ENCODE measurements at regions not wholly inside any gene's neighbourhood (a gene's known extent, or its start where the extent isn't known, plus 50 kb on each side); places are given as distances from the start of the nearest gene placed in this dataset.
"Not testable (repeated sequence)": the region's sequence is repeated elsewhere in the genome, so short reads cannot be mapped to it uniquely, and the experiment has no call there.

DNA sequence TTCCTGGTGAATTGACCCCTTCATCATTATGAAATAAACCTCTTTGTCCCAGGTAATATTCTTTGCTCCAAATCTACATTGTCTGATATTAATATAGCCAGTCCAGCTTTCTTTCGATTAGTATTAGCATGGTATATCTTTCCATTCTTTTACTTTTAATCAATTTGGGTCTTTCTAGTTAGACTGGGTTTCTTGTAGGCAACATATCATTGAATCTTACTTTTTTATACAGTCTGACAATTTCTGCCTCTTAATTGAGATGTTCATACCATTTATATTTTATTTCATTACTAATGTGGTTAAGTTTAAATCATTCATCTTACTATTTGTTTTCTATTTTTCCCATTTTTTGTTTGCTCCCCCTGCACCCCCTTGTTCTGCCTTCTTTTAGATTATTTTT, 61.7 kb upstream of the LIFR start:
- 76 to 83% methylated on average over 1 of the region's 1 CpG for WGBS, 2 experiments (ENCODE audit: low coverage in 1 of 2, low lambda C conversion rate in 2 of 2, missing lambda C conversion rate in 2 of 2)

DNA sequence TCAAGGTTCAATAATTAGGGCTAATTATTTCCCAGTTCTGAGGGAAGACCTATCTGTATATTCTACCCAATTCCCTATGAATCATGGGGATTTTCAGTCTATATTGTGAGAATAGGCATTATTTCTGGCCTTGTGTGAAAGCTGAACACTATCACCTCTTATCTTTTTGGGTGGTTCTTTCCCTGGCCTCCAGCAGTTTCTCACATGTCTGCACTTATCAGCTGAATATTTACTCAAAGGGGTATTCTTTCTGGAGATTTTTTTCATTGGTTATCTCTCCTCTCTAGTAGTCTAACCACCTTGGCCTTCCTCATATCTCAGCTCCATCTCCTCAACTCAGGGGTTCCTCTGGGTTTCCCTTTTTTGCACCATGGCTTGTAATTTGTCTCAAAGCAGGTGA, 64.9 kb upstream of the LIFR start:
- 0 out of 2 replicates have a peak, but pooled peaks cover 4% of the 10 kb centered on the region for H3F3A ChIP-seq (ENCODE audit: insufficient read depth)
- TF ChIP-seq EZH2phosphoT487 (IDR thresholded peaks at IDR 0.05; ENCODE audit: insufficient read depth, low read depth), result no peak
- no peak for TF ChIP-seq EZH2 (IDR thresholded peaks at IDR 0.05; ENCODE audit: insufficient read depth, poor library complexity, severe bottlenecking)
- H3K9ac ChIP-seq, result no peak overlapping the region
- H3K4me2 ChIP-seq (ENCODE audit: unreplicated experiment), result no peak overlapping the region
- H3K36me3 ChIP-seq (ENCODE audit: low read depth), result no peaks in the 10 kb centered on the region
- no peak overlapping the region for H2AFZ ChIP-seq
- in situ Hi-C loops (cut with MboI), result no loop called here
- H3K4me1 ChIP-seq (ENCODE audit: insufficient read depth), result peaks cover 2% of the 10 kb centered on the region; the same call in 1 of the 2 replicates
- H3K27ac ChIP-seq, result no peak overlapping the region
- H3K27me3 ChIP-seq (replicated peaks; ENCODE audit: insufficient read depth), result no peaks in the 10 kb centered on the region
- no peaks in the 10 kb centered on the region for H3K79me2 ChIP-seq (ENCODE audit: insufficient read depth)
- no peak for DNase-seq
- H3K9me3 ChIP-seq (ENCODE audit: low read depth), result no peaks in the 10 kb centered on the region
- H4K20me1 ChIP-seq (ENCODE audit: insufficient read depth), result no peaks in the 10 kb centered on the region
- H3K9me2 ChIP-seq (ENCODE audit: insufficient read depth), result no peaks in the 10 kb centered on the region
- no peak overlapping the region for H3K4me3 ChIP-seq

More for the DNA sequence above, 61.7 kb upstream of the LIFR start:
- H3K36me3 ChIP-seq (ENCODE audit: low read depth), result no peaks in the 10 kb centered on the region
- no peak overlapping the region for H3K4me3 ChIP-seq
- no peak overlapping the region for H3K27ac ChIP-seq
- H4K20me1 ChIP-seq (ENCODE audit: insufficient read depth), result no peaks in the 10 kb centered on the region
- no peaks in the 10 kb centered on the region for H3K9me2 ChIP-seq (ENCODE audit: insufficient read depth)
- 0 out of 2 replicates have a peak, but pooled peaks cover 4% of the 10 kb centered on the region for H3K27me3 ChIP-seq (replicated peaks; ENCODE audit: insufficient read depth)
- in situ Hi-C loops (cut with MboI), result no loop called here
- no peaks in the 10 kb centered on the region for H3K79me2 ChIP-seq (ENCODE audit: insufficient read depth)
- H2AFZ ChIP-seq, result no peak overlapping the region
- no peaks in the 10 kb centered on the region for H3K9me3 ChIP-seq (ENCODE audit: low read depth)
- no peak for TF ChIP-seq EZH2 (IDR thresholded peaks at IDR 0.05; ENCODE audit: insufficient read depth, poor library complexity, severe bottlenecking)
- no peak for DNase-seq
- H3F3A ChIP-seq (ENCODE audit: insufficient read depth), result 0 out of 2 replicates have a peak, but pooled peaks cover 4% of the 10 kb centered on the region
- H3K9ac ChIP-seq, result no peak overlapping the region
- H3K4me2 ChIP-seq (ENCODE audit: unreplicated experiment), result no peak overlapping the region
- H3K4me1 ChIP-seq (ENCODE audit: insufficient read depth), result peaks cover 9% of the 10 kb centered on the region; the same call in 1 of the 2 replicates

DNA sequence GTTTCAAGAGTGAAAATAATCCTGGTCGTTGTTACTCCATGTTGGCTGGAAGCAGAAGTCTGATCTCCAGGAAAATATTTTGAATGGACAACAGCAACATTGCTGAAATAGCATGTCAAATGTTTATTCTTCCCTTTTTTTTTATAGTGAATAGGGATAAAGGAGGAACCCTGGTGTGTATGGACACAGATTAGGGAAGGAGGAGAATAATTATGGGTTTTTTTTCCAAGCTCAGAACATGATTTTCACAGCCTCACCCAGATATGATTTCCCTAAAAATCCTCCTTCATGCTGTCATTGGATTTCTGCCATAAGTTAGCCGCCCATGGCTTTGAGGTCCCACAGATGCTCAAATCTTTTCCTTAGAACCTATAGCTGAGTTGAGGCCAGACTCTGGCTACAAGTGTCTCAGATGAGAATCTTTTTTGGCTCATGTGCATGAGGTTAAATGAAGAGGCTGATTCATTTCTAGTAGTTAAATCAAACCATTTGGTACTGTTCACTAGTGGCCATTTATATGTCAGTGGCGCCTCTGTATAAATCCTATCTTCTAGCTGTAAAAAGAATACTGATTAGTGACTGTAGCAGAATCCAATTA, 65.5 kb upstream of the LIFR start:
- H3K79me2 ChIP-seq (ENCODE audit: insufficient read depth), result no peaks in the 10 kb centered on the region
- H4K20me1 ChIP-seq (ENCODE audit: insufficient read depth), result no peaks in the 10 kb centered on the region
- no peak overlapping the region for H2AFZ ChIP-seq
- no peaks in the 10 kb centered on the region for H3K9me2 ChIP-seq (ENCODE audit: insufficient read depth)
- TF ChIP-seq EZH2phosphoT487 (IDR thresholded peaks at IDR 0.05; ENCODE audit: insufficient read depth, low read depth) (no peak), EZH2 (IDR thresholded peaks at IDR 0.05; ENCODE audit: insufficient read depth, poor library complexity, severe bottlenecking) (no peak)
- no peak overlapping the region for H3K9ac ChIP-seq
- 71 to 75% methylated on average over 3 of the region's 3 CpGs for WGBS, 2 experiments (ENCODE audit: low coverage in 1 of 2, low lambda C conversion rate in 2 of 2, missing lambda C conversion rate in 2 of 2)
- no peak overlapping the region for H3K4me3 ChIP-seq
- H3K4me1 ChIP-seq (ENCODE audit: insufficient read depth), result no peaks in the 10 kb centered on the region
- H3K27me3 ChIP-seq (replicated peaks; ENCODE audit: insufficient read depth), result no peaks in the 10 kb centered on the region
- no peak overlapping the region for H3K27ac ChIP-seq
- no peaks in the 10 kb centered on the region for H3K9me3 ChIP-seq (ENCODE audit: low read depth)
- in situ Hi-C loops (cut with MboI), result no loop called here
- no peak overlapping the region for H3K4me2 ChIP-seq (ENCODE audit: unreplicated experiment)
- H3F3A ChIP-seq (ENCODE audit: insufficient read depth), result 0 out of 2 replicates have a peak, but pooled peaks cover 3% of the 10 kb centered on the region
- no peaks in the 10 kb centered on the region for H3K36me3 ChIP-seq (ENCODE audit: low read depth)
- no peak for DNase-seq

DNA sequence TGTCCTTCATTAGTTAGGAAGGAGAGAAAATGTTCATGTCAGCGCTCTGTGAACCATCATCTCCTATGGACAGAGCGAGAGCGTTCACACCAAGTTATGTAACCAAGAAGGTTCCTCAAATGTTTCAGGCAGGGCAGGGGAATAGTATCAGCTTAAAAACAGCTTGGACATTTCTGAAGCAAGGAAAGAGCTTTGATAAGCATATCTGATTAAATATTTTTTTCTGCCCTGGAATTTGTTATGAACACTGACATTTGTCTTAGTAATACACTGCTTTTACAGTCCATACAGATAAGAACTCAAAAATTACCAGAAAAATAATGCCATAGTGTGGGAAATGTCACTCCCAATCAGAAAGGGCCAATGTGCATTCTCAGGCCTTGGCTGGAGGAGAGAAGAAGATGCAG, 66.3 kb upstream of the LIFR start:
- no peak overlapping the region for H3K4me3 ChIP-seq
- no peak for DNase-seq

DNA sequence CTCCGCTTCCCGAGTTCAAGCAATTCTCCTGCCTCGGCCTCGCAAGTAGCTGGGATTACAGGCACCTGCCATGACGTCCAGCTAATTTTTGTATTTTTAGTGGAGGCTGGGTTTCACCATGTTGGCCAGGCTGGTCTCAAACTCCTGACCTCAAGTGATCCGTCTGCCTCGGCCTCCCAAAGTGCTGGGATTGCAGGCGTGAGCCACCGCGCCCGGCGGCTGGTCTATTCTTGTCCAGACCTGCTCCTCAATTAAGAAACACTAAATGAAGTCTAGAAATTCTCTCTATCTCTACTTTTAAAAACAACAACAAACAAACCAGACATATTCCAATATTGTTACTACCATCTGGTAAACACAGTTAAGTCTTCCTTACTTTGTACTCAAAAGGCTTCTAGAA, 68.1 kb upstream of the LIFR start:
- H2AFZ ChIP-seq; H3F3A ChIP-seq (ENCODE audit: insufficient read depth); H3K4me3 ChIP-seq; H3K79me2 ChIP-seq (ENCODE audit: insufficient read depth); H3K9me2 ChIP-seq (ENCODE audit: insufficient read depth); H3K36me3 ChIP-seq (ENCODE audit: low read depth); H3K4me1 ChIP-seq (ENCODE audit: insufficient read depth); H3K27ac ChIP-seq; H3K4me2 ChIP-seq (ENCODE audit: unreplicated experiment); in situ Hi-C loops (cut with MboI); H3K27me3 ChIP-seq (replicated peaks; ENCODE audit: insufficient read depth); H3K9me3 ChIP-seq (ENCODE audit: low read depth); H3K9ac ChIP-seq; DNase-seq; H4K20me1 ChIP-seq (ENCODE audit: insufficient read depth): not testable (repeated sequence)
- WGBS, 2 experiments (ENCODE audit: low coverage in 1 of 2, low lambda C conversion rate in 2 of 2, missing lambda C conversion rate in 2 of 2), result 89 to 95% methylated on average over 12 of the region's 12 CpGs

More for the DNA sequence above, 66.3 kb upstream of the LIFR start:
- Histone ChIP-seq H3K9me3 (ENCODE audit: low read depth) (no peaks in the 10 kb centered on the region), H3K36me3 (ENCODE audit: low read depth) (no peaks in the 10 kb centered on the region), H3K4me2 (ENCODE audit: unreplicated experiment) (no peak overlapping the region), H3K27ac (no peak overlapping the region), H2AFZ (no peak overlapping the region), H3K79me2 (ENCODE audit: insufficient read depth) (no peaks in the 10 kb centered on the region), H3K9ac (no peak overlapping the region), H3K4me1 (ENCODE audit: insufficient read depth) (no peaks in the 10 kb centered on the region), H4K20me1 (ENCODE audit: insufficient read depth) (no peaks in the 10 kb centered on the region), H3F3A (ENCODE audit: insufficient read depth) (no peaks in the 10 kb centered on the region), H3K27me3 (replicated peaks; ENCODE audit: insufficient read depth) (no peaks in the 10 kb centered on the region), H3K9me2 (ENCODE audit: insufficient read depth) (no peaks in the 10 kb centered on the region)
- in situ Hi-C loops (cut with MboI), result no loop called here
- TF ChIP-seq EZH2 (IDR thresholded peaks at IDR 0.05; ENCODE audit: insufficient read depth, poor library complexity, severe bottlenecking), result no peak
- TF ChIP-seq EZH2phosphoT487 (IDR thresholded peaks at IDR 0.05; ENCODE audit: insufficient read depth, low read depth), result no peak
- 94% methylated on average over 3 of the region's 3 CpGs for WGBS, 2 experiments (ENCODE audit: low coverage in 1 of 2, low lambda C conversion rate in 2 of 2, missing lambda C conversion rate in 2 of 2)

DNA sequence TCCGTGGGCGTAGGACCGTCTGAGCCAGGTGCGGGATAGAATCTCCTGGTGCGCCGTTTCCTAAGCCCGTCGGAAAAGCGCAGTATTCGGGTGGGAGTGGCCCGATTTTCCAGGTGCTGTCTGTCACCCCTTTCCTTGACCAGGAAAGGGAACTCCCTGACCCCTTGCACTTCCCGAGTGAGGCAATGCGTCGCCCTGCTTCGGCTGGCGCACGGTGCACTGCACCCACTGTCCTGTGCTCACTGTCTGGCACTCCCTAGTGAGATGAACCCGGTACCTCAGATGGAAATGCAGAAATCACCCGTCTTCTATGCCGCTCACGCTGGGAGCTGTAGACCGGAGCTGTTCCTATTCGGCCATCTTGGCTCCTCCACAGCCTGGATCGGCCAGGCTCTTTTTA, 74.9 kb upstream of the LIFR start:
- H3K9me3 ChIP-seq (ENCODE audit: low read depth); H3K4me1 ChIP-seq (ENCODE audit: insufficient read depth); H3K27me3 ChIP-seq (replicated peaks; ENCODE audit: insufficient read depth); H3K9me2 ChIP-seq (ENCODE audit: insufficient read depth); in situ Hi-C loops (cut with MboI); DNase-seq; H3K4me3 ChIP-seq; H3K36me3 ChIP-seq (ENCODE audit: low read depth); H3K9ac ChIP-seq; H4K20me1 ChIP-seq (ENCODE audit: insufficient read depth); H3K4me2 ChIP-seq (ENCODE audit: unreplicated experiment); H2AFZ ChIP-seq; H3K79me2 ChIP-seq (ENCODE audit: insufficient read depth); H3K27ac ChIP-seq; H3F3A ChIP-seq (ENCODE audit: insufficient read depth): not testable (repeated sequence)
- 81 to 87% methylated on average over 23 to 24 of the region's 24 CpGs for WGBS, 2 experiments (ENCODE audit: low coverage in 1 of 2, low lambda C conversion rate in 2 of 2, missing lambda C conversion rate in 2 of 2)
